HFF-Myc (cell line): ENCODE measurements at regions not wholly inside any gene's neighbourhood (a gene's known extent, or its start where the extent isn't known, plus 50 kb on each side); places are given as distances from the start of the nearest gene placed in this dataset.
"Not testable (repeated sequence)": the region's sequence is repeated elsewhere in the genome, so short reads cannot be mapped to it uniquely, and the experiment has no call there.

Experiments
- DNase-seq: peaks from one replicate; pipeline ENCODE4 v3.0.0-alpha.2; 2011; ENCODE audit warnings: low read depth; ENCODE audit errors: extremely low read depth
- H3K4me3 ChIP-seq: replicated peaks from 2 replicates; pipeline ENCODE4 v1.5.1; 2011; ENCODE audit warnings: low read depth, mild to moderate bottlenecking, control low read depth, low read length
- TF ChIP-seq, protein P1 (sequence below): IDR thresholded peaks from 2 replicates; pipeline ENCODE4 v1.5.1; 2012; ENCODE audit warnings: mild to moderate bottlenecking, low read depth, low read length, control low read depth; ENCODE audit errors: missing control alignments

DNA sequence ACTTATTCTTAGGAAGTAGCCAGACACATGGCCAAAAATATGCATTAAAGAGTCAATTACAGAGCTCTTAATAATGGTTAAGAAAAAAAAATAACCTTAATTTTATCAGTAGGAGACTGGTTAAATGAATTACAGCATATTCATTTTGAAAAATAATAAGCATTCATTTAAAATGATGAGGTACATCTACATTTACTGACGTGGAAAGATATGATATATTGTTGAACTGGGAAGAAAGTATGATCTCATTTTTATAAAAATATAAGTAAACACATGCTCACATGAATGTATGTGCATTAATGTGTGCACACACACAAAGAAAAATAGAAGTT is 250.3 kb downstream of the ENC1 start:
- no peak overlapping the region for H3K4me3 ChIP-seq
- no peak for DNase-seq
- TF ChIP-seq, protein P1, sequence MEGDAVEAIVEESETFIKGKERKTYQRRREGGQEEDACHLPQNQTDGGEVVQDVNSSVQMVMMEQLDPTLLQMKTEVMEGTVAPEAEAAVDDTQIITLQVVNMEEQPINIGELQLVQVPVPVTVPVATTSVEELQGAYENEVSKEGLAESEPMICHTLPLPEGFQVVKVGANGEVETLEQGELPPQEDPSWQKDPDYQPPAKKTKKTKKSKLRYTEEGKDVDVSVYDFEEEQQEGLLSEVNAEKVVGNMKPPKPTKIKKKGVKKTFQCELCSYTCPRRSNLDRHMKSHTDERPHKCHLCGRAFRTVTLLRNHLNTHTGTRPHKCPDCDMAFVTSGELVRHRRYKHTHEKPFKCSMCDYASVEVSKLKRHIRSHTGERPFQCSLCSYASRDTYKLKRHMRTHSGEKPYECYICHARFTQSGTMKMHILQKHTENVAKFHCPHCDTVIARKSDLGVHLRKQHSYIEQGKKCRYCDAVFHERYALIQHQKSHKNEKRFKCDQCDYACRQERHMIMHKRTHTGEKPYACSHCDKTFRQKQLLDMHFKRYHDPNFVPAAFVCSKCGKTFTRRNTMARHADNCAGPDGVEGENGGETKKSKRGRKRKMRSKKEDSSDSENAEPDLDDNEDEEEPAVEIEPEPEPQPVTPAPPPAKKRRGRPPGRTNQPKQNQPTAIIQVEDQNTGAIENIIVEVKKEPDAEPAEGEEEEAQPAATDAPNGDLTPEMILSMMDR = no peak

DNA sequence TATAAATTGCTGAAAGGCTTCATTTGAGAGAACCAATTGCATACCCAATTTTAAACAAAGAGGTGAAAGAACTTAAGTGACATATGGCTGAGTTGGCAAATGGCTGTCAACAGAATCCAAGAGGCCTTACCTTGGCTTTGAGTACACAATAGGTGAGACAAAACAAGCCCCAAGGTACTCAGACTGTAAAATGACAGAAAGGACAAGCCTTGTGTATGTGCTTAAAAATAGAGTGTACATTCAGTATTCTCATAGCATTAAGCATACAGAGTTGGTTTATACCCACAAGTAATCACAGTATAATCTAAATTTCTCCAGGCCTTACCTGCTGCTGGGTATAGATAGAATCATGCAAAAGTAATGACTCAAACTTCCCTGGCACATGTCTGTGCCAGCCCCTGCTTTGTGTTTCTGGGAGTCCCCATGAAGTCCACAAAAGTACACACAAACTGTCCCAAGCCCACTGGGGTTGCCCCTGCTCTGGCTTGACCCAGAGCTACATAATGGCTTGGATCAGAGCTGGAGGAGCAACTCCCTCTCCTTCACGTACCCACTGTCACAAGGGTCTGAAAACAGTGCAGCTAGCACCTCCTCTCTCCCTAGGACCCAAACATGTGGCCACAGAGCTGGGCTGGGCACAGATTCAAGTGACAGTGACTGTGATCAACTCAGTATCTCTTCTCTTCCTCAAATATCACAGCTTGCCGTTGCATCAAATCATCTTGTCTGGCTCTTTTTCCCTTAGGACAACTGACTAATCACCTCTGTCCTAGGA is 250.8 kb downstream of the ENC1 start:
- TF ChIP-seq, protein P1 = no peak
- H3K4me3 ChIP-seq = no peak overlapping the region
- no peak for DNase-seq

DNA sequence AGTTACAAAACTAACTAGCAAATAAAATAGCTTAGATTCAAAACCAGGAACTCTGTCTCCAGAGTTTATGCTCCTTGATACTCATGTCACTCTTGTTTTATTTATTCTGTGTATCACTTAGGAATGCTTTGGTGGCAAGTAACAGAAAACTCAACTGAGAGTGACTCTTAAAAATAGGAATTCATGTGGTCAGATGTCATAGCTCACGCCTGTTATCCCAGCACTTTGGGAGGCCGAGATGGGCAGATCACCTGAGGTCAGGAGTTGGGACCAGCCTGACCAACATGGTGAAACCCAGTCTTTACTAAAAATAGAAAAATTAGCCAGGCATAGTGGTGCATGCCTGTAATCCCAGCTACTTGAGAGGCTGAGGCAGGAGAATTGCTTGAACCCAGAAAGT is 252.1 kb downstream of the ENC1 start:
- DNase-seq, H3K4me3 ChIP-seq: not testable (repeated sequence)

DNA sequence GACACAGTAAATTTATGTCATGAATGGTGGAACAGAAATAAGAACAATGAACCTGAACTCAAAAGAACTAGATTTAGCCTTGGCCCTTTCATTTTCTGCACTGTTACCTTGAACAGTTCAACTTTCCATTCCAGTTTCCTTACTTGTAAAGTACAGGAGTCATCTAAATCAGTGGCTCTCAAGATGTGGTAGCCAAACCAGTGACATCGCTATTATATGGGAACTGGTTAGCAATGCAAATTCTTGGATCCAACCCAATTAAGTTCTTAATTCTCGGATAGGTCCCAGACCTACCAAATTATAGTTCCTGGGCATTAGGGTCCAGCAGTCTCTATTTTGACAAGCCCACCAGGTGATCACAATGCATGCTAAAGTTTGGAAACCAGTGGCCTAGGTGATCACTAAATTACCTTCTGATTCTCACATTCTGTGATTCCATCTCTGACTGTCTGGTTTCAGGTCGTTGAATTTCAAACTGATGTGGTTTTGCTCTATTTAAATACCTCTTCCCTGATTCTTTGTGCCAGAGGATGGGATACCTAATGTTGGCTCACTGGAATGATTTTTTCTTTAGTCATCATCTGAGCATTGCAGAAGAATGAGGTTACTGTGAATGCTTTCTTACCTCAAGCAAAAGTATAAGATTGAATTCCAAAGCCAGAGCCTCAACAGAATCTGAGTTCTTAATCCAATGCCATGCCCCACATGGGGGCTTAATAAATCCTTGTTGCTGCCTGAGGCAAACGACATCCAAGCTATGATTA is 253.8 kb downstream of the ENC1 start:
- DNase-seq = no peak
- H3K4me3 ChIP-seq = no peak overlapping the region
- TF ChIP-seq, protein P1 = no peak

DNA sequence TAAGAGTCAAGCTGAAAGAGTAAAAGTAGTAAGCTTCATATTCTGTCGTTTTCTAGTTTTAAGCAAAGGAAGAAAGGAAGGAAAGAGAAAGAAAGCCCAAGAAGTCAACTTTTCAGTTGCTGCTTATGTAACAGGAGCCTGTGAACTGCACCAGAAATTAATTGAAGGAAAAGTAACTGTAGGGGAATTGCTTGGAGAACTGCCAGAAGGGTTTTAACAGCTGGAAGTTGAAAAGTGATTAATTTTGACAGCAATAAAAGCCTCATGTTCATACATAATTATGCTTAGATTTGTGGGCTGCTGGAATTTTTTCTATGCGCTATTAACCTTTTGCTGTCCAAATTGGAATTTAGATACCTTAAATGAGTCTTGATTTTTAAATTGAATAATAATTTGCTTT is 255.7 kb downstream of the ENC1 start:
- TF ChIP-seq, protein P1 = no peak
- no peak overlapping the region for H3K4me3 ChIP-seq
- DNase-seq = no peak

DNA sequence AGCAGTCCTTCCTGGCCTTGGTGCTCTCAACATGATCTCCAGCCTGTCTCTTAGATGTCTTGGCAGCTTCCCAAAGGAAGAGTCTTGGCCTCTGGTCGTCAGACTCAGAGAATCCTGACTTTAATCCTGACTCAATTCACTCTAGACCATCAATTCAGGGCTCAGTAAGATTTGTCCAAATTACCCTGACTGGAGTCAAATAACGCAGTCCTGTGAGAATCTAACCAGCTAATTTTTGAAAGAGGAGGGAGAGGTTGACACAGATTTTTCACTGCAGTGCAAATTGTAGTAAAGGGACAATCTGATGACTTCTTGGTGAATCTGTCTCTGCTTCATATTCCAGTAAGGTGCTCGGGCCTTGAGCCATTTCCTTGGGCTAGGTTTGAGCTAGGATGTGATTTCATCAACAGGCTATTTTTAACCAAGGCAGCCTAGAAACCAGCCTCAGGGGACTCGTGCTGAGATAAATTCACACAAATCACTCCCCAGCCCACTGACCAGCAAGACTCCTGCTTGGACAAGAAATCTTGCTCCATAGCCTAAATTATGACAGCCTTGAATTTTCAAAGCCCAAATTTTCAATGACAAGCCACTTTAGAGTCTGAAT is 257.4 kb downstream of the ENC1 start:
- DNase-seq = no peak
- H3K4me3 ChIP-seq = no peak overlapping the region
- TF ChIP-seq, protein P1 = no peak
